RKO (cell line): ENCODE measurements at regions not wholly inside any gene's neighbourhood (a gene's known extent, or its start where the extent isn't known, plus 50 kb on each side); places are given as distances from the start of the nearest gene placed in this dataset.

Experiments used
- DNase-seq: peaks from one replicate; pipeline ENCODE4 v3.0.0-alpha.2; 2016; ENCODE audit warnings: low spot score

DNA sequence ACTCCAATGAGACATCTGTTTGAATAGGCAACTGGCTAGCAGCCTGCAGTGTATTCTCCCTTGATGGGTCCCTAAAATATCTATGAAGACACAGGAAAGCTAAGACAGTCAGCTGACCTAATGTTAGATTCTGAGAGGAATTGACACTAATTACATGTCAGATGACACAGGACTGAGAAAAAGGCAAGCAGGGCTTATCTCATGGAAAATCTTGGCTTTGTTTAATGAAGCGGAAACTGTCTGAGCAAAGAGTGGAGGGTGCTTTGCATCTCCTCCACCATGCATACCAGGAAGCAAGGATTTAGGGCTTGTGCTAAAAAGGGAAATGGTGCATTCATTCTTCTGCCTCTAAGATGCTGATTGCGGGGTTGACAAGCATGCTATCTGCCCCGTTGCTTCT, 135.5 kb upstream of the GLI3 start:
- no peak for DNase-seq

DNA sequence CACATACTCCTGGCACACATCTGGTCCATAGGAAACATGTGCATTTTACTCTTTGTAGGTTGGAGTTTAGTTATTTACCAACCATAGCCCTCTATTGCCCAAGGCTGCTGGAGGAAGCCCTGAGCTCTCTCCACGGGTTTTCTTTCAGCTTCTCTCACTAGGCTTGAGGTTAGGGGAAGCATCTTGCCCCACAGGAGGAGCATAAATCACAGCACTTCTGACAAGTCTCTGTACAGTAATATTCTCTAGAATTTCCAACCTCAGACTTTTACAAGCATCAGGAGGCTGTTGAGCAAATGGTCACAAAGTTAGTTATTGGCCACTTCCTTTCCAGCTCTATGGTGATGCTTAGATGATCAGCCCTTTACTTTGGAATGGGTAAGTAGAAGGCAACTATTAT, 122.9 kb upstream of the GLI3 start:
- DNase-seq = no peak

DNA sequence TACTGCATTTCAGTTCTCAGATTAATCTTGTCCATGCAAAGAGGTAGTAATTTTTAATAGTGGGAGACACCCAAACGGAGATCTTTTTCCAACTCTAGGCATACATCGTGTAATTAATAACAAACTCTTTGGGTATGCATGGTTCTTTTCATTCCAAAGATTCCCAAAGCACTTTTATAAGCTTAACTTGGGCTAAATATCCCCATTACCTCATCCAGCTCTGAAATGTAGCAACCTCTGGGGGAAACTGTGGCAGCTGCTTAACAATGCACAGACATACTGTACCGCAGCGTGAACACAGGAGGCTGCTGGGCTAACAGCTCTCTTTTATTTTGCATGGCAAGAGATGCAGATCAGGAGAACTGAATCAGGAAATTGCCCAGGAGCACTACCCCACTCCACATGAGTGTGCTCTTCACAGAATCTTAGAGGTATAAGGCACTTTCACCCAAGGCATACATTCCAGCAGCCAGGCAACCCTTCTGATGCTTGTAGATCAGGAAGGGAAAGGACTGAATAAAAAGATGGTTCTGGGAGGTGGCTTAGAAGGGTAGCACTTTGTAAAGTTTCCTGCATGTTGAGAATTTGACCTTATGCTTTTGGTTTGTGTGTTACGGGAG, 114.4 kb upstream of the GLI3 start:
- DNase-seq = no peak

DNA sequence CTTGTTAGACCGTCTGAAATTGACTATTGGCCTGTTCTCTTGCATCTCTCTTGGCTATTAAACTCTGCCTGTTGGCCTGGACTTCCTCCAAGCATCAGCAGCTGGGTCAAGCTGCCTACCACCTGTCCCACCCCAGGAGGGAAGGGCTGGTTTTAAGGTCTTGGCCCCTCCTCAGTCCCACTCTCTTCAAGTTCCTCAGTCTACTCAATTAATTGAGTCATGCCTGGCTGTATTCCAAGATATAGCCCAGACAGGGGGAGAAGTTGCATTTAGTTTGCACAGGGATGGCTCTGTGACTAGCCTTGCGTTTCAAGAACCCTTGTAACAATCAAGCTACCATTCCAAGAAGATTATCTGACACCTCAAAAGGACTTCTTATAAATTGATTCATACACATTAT, 113.8 kb upstream of the GLI3 start:
- DNase-seq = no peak

DNA sequence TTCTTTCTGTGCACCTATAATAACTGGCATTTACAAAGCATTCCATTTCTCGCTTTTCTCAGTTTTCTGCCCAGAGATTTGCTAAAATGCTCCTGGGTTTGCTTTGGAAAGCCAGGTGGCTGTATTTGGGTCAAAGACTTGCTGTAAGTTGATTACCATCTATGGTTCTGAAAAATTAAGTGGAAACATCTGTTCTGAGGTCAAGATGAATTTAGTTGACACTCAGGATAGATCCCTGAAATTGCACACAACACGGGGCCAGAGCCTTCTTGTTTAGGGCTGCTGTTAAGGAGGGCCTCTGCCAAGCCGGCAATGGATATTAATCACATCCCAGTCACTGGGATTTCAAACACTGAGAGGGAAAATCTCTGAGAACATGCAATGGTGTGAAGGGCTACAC, 111.6 kb upstream of the GLI3 start:
- no peak for DNase-seq

DNA sequence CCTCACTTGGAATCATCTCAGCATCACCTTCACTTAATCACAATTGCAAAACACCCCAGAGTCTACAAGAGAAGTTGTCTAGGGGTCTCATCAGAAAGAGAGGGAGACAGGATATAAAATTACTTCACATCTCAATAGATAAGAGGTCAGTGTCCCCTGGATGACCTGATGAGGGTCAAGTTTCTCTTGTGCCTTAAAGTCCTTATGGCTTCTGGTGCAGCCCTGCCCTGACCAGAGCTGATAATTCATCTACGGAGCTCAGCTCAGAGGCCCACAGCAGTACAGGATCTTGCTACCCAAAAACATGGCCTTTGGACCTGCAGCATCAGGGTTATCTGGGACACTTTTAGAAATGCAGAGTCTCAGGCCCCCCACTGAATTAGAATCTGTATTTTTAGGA, 111.1 kb upstream of the GLI3 start:
- no peak for DNase-seq

DNA sequence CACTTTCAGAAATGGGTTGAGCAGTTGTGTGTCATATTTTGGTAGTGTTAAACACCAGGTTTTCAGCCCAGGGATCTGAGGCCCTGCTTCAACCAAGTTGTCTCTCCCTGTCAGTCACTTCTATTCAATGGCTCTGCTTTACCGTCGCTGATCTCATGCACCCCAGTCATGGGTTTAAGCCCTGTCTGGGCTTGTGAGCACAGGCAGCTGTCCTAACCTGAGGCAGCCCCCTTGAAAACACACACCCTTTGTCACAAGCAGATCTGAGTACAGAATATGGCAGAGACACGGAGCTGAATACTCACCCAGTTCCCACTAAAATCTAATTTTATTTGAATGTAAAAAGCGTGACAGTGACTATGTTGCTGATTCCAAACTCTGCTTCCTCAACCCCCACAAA, 110.6 kb upstream of the GLI3 start:
- DNase-seq = no peak

DNA sequence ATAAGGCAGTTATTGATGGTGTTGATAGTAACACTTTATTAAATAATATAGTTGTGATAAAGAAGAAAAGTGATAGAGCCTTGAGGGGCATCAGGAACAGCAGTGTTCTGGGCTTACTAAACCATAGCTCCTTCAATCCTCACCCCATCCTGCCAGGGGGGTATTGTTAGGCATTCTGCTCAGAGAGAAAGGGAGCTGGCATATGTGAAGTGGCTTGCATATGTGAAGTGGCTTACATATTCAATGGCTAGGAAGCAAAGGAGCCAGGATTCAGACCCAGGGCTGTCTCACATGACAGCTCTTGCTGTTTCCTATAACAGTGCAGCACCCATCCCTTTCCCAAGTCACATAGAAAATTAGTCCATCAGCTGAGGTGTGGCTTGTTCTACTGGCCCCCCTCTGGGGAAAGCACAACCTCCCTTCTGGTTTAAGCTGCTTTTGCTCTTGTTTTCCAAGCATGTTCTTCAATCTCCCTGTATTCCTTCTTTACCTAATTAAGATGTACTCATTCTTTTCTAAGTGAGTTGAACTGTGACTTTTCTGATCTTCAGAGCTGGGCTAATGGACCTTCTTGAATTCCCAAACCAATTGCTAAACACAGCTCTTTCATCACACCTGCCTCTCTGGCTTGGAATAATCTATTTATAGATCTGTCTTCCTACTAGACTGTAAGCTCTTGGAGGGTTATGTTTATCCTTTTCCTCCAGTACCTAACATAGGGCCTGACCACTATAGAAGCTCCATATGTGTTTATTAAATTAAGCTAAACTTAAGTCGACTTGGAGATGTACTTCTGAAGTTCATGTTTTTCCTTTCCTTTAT, 108.7 kb upstream of the GLI3 start:
- DNase-seq = no peak

DNA sequence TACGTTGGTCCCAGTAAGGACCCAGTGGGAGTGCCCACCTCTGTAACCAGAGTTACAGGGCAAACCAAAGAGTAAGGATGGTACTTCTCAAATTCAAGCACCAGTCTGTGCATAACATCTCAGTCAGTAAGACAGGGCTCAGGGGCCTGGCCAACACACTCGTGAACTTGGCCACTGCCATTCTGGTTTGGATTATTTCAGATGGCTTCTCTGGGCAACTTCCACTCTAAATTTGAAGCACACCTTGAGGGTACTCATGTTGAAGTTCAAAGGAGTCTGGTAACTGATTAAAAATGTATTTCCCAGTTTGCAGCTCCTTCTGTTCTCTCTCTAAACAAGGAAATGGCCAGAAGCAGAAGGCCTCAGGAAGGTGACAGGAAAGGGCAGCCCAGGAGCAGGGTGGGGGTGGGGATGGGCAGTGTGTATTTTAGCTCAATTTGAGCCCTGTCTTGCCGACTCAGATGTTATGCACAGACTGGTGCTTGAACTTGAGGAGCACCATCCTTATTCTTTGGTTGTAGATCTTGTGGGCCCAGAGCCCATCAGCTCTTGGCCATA, 107.3 kb upstream of the GLI3 start:
- no peak for DNase-seq

DNA sequence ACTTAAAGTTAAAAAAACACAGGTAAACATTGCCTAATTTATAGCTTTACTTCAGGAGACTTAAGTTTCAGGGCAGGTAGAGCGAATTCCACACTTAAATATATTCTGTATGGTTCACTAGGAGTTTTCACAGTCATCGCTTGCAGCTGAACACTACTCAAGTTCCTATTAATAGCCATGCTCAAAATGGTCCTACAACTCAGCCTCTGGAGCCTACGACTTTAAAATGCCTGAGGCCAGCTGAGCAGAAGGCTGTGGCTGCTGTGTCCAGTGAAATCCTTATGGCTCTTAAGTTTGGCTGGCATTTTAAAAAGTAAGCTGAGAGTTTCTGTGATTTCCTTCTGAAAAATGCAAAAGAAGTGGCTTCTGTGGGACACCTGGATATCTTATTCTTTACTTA, 105.4 kb upstream of the GLI3 start:
- DNase-seq = no peak

DNA sequence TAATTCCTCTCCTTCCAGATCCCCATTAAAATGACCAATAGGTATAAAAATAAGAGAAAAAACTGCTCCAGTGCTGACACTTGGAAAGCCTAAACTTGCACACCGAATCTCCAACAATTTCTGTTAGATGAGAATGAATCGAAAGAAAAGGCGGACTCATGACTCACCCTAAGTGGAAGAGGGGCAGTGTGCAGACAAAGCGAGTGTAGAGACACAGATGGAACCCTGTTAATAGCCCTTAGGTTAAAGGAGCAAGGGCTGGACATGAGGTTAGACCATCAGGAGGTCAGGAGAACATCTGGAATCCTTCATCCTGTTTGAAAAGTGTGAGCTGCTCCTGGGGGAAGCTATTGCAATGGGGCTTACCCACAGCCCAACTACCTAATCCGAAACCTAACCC, 103.4 kb upstream of the GLI3 start:
- DNase-seq = no peak

DNA sequence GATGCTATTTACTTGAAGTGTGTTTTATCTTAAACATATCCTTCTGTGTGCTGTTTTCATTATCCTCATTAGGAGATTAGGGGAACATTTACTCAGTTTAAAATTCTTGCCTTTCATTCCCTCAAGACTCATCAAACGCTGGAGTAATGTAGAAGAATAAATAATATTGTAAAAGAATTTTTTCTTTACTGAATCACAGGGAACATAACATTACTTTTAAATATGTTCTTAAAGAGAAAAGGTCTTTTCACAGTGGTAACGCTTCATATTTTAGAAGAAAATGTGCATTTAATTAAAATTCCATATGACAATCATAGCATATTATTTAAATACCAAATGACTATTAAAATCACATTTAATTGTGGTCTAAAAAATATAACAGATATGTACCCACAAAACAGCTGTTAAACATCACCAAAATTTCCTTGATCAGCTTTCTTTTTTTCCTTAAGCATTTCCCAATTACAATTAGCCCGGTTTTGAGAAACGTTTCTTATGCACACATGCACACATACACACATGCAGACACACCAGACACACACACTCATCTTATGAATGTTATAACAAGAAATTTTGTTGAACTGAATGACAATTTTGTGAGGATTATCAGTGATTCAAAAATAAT, 102.0 kb upstream of the GLI3 start:
- no peak for DNase-seq

DNA sequence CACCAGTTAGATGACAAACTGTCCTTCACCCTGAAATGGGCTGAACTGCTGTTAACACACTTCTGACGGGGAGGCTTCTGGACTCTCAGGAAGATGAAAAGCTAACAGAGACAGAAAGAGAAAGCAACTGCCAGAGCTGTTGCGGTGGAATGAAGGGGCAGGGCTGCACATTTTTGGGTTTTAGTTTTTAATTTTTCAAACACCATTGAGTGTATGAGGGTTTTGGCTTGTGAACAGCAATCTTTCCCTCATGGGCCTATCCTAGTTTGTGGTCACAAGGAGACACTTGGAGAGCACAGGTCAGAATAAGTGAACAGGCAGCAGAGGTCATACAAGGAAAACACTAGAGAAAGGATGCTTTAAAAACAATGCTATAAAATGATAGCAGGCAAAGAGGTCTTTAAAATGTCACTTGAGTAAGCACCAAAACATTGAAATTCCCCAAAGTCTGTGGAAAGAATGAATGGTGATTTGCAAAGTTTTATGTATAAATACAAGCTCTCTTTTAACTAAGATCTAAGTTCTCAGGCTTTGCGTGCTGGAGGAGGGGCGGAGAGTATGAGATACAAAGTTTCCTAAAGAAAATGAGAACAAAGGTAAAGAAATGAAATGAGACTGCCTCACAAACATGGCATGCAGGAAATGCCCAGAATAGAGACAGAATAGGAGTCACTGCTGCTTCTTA, 101.4 kb upstream of the GLI3 start:
- DNase-seq = no peak

DNA sequence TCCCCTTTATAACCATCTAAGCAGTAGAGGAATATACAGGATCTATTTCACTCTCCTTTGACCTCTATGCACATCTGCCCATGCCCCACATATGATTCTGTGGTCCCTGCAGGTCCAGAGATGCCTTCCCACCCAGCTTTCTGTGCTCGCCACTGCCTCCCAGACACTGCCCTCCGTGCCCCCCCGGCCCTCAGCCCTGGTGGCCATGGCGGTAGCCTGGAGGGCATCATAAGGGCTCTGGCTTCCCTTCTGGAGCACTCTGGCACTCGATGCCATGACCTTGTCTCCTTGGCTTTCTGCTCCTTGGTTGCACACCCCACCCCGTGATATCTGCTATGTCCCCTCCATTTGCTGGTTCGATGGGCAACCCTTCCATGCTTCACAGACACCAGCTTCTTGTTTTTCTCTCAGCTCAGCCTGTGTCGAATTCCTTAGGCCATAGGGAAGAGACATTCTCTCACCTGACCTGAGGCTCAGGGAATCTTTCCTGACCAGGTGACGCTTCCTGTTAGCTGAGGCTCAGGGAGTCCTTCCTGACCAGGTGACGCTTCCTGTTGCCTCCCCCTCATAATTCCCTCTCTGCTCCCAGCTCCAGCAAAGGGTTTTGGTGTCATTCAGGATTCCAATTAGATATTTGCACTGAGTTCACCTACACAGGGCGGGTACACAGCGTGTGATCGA, 100.4 kb upstream of the GLI3 start:
- no peak for DNase-seq

DNA sequence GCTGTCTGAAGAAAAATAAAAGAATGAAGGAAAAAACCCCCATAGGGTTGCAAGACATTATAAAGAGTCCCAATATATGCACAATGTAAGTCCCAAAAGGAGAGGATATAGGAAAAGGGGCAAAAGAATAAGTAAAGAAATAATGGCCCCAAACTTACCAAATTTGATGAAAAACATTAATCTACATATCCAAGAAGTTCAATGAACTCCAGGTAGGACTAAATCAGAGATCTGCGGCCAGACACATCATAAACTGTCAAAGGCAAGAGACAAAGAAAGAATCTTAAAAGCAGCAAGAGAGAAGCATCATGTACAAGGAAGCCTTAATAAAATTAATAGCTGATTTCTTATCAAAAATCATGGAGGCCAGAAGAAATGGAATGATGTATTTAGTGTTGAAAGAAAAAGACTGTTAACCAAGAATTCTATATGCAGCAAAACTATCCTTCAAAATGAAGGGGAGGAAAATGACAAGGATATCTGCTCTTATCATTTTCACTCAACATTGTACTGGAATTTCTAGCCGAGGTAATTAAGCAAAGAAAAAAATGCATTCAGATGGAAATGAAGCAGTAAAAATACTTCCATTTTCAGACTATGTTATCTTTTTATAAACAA, 95.7 kb upstream of the GLI3 start:
- DNase-seq = no peak

DNA sequence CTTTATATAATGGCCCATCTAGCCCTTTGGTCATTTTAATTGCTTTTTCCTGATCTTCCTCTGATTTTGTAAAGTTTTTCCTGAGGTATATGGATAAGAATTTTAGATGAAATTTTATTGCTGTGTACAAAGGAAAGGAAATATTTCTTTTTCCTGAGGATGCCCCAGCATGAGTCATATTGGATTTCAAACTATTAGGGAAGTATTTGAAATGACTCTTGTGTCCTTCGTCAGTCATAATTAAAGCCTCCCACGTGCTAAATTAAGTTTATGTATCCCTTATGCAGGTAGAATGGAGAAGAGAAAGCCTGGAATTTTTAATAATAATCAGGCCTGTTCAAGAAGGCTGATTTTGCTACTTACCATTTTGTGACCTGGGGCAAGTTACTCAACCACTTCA, 82.6 kb upstream of the GLI3 start:
- DNase-seq = no peak

DNA sequence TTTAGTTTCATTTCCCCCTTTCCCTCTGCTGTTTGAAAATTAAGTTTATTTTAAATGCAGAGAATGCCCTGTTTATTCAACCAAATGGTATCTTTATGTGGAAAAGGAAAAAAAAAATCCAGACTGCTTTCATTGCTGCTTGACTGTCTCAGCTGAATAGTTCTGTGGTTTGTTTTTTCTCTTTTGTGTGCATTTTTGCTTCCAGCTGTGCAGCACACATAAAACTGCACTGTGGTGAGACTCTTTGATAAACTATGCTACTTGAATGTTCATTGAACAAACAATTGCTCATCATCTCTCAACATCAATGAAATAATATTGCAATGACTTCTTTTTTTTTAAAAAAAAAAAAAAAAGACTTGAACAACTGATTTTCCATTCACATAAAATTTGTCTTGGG, 78.6 kb upstream of the GLI3 start:
- no peak for DNase-seq

DNA sequence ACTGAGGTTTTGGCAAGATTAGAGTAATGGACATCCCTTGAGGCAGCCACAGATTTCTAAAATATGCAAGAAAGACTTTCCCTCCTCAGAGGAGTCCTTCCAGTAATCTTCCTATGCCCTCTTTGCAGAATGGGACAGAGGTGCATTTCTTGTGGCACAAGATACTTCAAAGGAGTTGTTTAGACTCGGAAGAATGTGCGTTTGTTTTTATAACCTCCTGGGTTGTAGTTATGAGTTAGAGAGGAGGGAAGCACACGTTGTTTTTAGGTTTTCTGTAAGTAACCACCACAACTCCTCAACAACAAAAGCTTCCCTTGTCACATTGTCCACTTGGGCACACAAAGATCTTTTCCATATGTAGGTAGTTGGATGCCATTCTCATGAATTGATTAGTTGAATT, 78.1 kb upstream of the GLI3 start:
- no peak for DNase-seq

DNA sequence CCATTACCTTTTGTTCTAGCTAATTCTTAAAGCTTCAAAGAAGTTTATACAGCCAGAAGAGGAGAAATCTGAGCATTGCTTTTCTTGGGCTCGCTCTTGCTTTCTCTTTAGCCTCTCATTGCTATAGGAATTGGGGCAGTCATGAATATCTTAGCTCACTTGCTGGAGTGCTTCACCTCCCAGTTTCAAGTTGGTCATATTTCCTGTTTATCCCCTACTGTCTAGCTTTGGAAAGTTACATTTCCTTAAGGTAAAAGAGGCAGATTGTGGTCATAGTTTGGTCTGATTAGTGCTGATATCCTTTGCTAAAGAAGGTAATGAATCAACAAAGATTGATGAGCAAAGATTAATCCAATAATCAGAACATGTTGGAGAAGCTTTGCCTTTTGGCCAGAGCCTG, 77.7 kb upstream of the GLI3 start:
- no peak for DNase-seq

DNA sequence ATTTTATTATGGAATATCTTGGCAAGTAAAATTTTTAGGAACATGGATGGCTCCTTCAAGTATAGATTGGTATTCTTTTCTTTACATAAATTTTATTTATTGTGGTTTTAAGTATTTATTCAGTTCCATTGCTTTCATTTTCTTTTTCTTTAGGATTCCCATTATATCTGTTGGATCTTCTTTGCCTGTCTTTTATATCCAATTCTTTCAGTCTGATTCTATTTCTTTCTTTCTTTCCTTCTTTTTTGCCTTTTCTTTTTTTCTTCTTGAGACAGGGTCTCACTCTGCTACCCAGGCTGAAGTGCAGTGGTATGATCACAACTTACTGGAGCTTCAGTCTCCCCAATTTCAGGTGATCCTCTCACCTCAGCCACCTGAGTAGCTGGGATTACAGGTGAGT, 74.2 kb upstream of the GLI3 start:
- DNase-seq = no peak

DNA sequence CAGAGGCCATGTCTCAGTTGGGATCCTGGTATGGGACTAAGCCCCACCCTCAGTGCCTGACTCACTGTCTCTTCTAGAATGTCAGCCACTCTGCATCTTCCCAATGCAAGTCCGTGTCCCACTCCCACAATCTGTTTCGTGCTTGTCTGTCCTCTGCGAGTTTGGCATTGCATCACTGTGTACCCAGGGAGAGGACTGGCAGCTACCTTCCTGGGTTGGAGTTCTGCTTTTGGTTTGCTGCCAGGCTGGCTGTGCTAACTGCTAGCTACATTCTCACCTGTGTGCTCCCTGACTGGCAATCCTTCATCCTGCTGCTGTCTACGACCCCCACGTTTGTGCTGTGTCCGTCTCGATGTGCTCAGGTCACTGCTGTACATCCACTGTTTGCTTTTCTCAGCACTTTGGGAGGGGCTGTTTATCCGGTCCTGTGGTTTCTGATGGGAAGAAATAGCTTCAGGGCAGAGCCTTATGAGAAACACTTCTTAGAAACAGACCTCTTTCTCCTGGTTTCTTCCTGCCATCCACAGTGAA, 56.0 kb upstream of the GLI3 start:
- DNase-seq = no peak
